GM19351 (cell line): ENCODE measurements at regions not wholly inside any gene's neighbourhood (a gene's known extent, or its start where the extent isn't known, plus 50 kb on each side); places are given as distances from the start of the nearest gene placed in this dataset.
"Not testable (repeated sequence)": the region's sequence is repeated elsewhere in the genome, so short reads cannot be mapped to it uniquely, and the experiment has no call there.

Source experiments
- ATAC-seq: cut with Tn5 transposase; IDR thresholded peaks from one replicate; pipeline ENCODE4 v1.9.1; 2021; ENCODE audit warnings: mild to moderate bottlenecking, moderate library complexity; ENCODE audit not compliant: unreplicated experiment

DNA sequence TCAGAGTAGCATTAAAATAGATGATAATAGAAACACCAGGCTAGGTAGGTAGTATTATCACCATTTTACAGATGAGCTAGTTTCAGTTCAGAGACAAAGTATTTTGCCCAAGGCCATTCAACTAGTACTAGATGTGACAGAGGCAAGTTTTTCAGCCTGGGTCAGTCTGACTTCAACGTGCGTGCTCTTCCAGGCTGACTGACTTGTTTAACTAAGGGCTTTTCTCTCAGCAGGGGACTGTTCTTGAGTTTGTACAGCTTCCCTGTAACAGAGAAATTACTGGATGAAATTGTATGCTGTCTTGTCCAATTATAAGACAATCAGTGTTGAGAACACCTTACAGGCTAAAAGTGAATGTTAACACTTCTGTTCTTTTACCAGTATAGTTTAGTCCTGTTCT, 333.5 kb upstream of the MAN1A1 start:
- ATAC-seq: no peak

DNA sequence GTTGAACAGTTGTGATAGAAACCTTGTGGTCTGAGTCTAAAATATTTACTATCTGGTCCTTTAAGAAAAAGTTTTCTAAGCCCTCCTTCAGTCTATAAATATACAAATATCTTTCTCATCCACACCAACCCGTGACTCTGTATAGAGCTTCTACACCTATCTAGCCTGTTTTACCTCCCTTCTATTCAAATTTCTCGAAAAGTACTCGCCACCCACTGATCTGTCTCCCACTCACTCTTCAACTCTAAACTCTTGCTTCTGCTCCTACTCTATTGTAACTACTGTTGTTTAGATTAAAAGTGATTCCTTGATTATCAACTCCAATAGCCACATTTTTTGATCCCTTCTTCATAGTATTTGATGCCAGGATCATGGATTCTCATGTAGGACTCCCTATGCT, 329.4 kb upstream of the MAN1A1 start:
- ATAC-seq: no peak

DNA sequence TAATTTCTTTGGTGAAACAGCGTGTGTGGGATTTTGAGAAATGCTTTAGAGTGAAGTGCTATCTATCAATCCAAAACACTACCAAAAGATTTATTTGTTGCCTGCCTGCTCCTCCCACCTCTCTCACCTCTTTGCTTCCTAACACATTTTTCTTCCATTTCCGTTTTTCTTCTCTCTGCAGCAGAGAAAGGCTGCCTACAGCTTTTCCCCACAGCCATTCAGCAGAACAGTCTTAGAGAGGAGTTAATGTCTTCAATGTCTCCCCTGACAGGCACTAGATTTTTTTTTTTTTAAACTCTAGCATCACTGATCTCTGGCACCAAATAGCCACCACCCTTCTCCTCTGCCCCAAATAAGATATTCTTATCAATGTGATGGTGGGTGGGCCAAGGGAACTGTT, 327.8 kb upstream of the MAN1A1 start:
- no peak for ATAC-seq

DNA sequence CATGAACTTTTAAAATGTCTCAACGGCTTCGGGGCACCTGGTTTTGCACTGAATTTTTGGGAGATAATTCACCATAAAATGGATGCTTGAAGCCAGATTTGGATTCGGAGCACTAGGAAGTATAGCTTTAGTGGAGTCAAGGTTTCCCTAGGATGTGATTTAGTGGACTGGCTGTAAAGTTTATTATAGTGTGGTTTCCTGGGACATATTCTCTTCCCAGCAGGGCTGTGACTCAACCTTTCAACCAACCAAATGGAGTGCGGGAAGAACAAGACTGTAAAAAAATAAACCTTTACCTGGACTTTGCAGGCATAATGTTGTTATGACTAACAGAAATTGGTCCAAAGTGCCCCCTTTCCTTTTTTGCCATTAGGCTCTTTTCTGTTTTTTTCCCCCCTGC, 327.4 kb upstream of the MAN1A1 start:
- no peak for ATAC-seq

DNA sequence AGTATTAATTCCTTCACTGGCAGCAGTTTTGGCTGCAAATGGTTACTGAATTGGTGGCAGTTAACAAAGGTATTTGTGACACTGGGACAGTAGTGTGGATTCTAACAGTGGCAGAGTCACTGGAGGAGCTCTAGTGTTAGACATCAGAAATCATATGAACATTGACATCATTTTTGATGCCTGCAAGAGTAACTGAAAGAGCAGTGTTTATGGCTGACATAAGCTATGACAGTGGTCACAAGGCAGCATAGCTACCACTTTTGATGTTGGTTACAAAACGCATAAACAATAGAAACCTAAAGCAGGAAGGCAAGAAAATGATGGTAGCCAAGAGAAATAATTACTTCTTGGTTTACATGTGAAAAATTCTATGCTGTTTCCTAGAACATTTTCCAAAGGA, 326.7 kb upstream of the MAN1A1 start:
- no peak for ATAC-seq

DNA sequence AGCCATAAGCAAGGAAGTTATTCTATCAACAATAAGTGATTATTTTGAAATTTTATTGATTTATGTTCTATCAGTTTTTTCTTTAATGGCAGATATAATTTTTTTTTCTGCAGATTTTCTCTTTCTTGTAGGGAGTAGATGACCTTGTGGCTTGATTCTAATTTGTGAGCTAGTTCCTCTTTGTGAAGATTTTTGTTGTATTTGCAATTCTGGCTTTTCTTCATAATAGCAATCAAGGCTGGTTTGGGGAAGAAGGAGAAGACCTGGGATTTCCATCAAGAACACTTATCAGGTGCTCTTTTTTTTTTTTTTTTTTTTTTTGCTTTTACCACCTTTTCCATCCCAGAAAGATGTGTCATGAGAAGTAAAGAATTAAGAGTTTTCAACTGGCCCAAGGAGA, 324.2 kb upstream of the MAN1A1 start:
- no peak for ATAC-seq

DNA sequence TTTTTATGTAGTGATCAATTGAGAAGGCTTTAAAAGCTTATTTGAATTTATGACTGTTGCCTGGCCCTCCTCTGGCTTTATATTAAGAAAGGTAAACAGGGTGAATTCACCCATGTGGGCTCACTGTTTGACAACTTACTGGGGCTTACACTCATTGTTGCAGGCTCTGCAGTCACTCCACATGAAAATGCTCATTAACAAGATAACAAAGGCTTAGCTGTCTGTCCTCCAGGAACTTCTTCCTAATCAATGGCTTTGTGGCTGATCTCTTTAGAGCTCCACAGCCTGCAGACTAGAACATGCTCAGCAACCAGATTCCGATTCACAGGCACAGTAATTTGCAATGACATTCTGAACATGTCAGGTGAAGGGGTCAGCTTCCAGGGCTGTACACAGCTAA, 323.2 kb upstream of the MAN1A1 start:
- ATAC-seq: no peak

DNA sequence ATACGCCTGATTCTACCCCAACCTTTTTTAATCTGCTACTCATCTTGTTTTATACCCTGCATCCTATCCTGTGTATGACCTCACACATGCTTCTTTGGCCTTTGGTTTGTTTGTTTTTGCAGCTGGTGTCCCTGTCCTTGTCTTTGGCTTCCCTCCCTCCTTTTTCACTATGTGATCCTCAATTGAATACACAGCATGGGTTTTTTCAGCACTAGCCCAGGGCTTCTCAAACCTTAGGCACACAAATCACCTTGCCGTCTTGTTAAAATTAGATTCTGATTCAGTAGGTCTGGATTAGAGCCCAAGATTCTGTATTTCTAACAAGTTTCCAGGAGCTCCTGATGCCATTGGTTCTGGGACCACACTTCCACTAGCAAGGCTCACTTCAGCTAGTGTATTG, 321.5 kb upstream of the MAN1A1 start:
- no peak for ATAC-seq

DNA sequence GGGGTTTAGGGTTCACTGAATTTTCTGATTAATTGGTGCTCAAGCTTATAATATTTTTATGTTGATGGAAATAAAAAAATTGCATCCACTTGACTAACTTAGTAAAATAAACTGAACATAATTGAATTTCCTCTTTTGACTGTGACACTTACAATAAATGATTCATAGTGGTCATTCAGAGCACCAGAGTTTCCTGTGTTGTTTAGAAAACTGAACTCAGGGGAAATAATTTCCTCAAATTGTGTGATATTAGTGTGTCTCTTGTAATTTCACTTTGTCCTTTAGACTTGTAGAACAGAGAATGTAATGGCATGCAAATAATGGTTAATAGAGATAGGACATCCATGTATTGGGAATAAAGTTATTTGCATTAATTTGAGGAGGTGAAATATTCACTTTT, 319.7 kb upstream of the MAN1A1 start:
- ATAC-seq: no peak

DNA sequence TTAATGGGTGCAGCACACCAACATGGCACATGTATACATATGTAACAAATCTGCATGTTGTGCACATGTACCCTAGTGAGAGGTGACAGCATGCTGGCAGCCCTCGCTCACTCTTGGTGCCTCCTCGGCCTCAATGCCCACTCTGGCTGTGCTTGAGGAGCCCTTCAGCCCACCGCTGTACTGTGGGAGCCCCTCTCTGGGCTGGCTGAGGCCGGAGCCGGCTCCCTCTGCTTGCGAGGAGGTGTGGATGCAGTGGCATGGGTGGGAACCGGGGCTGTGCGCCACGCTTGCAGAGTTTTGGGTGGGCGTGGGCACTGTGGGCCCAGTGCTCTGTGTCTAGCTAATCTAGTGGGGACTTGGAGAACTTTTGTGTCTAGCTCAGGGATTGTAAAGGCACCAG, 315.9 kb upstream of the MAN1A1 start:
- not testable (repeated sequence) for ATAC-seq

DNA sequence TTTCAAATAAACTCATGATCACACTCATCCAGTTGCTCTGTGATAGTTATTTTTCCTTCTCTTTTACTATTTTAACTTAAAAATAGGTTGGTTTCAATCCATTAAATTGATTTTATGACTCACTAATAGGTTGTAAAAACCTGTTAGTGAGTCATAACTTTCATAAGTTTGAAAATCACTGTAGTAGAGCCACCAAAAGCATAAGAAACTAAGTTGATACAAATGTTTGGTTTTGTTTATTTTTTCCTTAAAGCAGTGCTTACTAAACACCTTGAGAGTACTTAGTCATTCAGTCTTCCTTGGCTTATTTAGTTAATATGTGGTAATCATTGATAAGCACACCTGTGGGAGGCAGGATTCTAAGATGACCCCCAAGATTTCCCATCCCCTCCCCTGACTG, 312.1 kb upstream of the MAN1A1 start:
- ATAC-seq: no peak

DNA sequence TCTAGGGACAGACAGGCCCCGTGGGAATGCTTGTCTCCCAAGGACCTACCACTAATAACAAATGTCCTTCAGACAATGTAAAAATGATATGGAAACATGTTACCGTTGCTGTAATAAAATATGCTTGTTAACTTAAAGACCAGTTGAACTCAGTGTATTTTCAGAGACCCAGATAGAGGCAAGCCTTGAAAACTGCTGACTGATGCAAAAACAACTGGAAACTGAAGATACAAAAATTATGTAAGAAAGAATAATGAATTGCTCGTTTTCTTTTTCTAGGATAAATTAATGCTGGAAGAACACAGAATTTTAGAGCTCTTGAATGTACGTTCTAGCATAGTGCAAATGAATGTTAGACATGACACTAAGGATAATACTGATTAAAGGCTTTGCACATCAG, 311.5 kb upstream of the MAN1A1 start:
- no peak for ATAC-seq

DNA sequence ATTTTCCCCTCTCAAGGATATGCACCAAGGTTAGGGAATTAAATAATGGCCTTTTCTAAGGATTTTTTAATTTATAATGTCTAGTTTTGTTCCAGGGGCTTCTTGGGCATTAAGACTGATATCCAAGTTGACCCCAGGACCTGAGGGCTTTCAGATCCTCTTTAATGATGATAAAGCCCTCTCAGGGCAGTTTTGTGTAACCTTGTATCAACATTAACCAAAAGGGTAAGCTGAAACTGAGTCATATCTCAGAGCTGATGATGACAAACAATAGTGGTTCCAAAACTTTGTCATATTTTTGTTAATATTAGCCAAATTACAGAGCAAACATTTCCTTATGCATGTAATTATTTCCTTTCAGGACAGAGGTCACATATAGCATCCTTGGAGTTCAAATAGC, 309.4 kb upstream of the MAN1A1 start:
- ATAC-seq: no peak

DNA sequence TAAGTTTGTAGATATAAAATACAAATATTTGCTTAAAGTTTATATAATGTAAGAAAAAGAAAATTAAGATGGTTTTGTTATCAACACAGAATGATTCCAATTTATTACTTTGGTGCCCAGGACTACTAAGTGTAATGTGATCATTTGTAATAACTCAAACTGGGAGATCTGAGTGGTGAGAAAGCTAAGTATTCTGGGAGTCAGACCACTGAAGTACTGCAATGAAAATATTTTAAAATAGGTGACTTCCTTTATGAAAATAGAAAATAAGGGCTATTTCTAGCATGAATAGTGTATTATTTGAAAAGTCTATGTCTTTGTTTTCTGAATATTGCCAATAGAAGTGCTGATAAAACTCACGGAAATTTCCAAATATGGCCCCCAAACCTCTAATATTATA, 305.6 kb upstream of the MAN1A1 start:
- ATAC-seq: no peak

DNA sequence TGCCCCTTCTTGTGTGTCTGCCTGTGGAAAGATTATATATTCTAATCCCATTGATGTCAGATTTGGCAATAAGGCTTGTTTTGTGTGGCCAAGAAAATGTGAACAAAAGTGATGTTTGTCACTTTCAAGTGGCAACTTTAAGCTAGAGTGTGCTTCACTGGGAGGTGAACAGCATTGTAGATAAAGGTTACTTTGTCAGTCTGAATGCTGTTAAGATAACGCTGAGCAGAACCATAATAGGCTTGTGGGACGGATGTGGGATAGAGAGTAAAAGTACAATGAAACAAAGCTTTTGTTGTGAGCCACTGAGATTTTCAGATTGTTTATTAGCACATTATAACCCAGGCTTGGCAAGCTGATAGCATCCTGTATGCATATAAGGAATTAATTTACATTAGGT, 303.8 kb upstream of the MAN1A1 start:
- no peak for ATAC-seq

DNA sequence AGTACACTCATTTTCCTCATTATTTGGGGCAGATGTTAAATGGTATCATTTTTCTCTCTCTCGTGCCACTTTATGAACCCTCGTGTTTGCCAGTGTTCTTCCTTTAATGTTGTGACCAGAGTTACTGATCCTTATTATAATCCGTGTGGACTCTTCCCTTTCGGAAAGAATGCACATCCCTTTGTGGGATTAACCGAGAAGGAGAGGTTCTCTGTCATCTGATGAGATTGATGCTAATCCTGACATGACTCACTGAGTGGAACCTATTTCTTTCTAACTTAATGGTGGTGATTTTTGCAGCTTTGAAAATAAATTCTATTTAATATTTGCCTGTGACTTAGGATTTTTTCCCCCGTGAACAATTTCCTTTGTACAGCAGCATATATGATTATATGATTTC, 300.0 kb upstream of the MAN1A1 start:
- ATAC-seq: no peak

DNA sequence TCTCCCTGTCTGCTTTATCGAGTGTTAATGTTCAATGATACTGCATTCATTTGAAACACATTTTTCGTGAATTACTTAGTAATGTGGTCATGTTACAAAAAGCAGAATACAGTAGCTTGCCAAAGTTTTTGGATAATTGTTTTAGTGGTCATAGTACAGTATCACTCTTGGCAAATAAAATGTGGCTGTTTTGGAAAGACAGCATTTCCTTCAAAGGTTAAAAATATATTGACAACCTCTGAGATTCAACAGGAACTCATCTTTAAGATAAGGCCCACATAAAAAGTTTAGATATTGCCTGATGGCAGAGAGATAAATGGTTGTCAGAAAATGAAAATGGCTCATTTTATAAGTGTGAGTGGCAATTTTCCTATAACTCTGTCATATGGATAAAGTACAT, 297.7 kb upstream of the MAN1A1 start:
- no peak for ATAC-seq

DNA sequence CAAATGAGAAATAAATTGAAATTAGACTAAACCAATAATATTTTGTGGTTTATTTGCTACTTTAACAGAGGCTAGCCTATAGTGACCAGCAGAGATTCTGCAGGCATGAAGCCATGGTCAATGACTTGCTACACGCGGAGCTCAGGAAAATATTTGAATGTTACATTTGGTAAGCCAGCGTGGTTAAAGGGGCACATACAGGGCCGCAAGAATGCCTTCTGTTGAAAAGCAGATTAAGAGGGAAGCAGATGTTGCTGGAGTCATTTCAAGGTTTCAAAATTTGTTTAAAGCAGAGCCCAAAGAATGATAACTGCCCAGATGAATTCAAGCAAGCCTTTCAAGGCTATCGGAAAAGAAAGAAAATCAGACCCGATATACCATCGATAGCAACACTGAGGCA, 294.3 kb upstream of the MAN1A1 start:
- no peak for ATAC-seq

DNA sequence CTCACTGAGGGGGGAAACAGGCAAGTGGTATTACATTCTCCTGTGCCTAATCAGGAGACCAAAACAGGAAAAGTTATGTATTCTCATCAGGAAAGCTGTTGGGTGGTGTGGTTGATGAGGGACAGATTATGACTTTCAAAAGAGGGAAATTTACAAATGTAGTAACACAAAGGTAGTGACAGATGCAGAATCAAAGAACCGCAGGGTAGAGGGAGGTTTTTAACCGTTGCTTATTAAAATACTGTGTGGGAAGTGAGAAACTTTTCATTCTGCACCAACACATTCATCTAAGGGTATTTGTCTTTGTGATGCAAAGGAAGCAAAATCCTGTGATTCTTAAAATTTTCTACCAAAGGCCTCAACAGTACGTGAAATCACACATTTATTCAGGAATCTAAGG, 288.2 kb upstream of the MAN1A1 start:
- no peak for ATAC-seq

DNA sequence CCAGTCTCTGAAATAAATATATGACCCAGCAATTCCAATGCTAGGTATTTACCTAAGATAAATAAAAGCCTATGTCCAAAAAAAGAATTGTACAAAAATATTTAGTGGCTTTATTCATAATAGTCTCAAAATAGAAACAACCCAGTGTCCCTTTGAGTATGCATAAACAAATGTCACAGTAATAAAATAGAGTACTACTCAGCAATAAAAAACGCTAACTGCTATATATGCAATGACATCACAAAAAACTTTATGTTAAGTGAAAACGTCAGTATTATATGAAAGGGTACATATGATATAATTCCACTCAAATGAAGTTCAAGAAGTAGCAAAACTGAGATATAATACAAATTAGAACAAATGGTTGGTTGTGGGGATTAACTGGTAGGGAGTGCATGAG, 286.5 kb upstream of the MAN1A1 start:
- ATAC-seq: no peak

DNA sequence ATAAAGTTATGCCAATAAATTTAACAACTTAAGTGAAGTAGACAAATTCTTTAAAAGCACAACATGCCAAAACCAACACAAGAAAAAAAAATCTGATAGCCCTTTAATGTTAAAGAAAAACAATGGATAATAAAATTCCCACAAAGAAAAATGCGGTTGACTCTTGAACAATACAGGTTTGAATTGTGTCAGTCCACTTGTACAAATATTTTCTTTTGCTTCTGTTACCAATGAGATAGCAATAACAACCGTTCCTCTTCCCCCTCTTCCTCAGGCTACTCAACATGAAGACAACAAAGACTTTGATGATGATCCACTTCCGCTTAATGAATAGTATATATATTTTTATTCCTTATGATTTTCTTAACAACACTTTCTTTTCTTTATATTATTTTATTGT, 283.9 kb upstream of the MAN1A1 start:
- ATAC-seq: no peak

DNA sequence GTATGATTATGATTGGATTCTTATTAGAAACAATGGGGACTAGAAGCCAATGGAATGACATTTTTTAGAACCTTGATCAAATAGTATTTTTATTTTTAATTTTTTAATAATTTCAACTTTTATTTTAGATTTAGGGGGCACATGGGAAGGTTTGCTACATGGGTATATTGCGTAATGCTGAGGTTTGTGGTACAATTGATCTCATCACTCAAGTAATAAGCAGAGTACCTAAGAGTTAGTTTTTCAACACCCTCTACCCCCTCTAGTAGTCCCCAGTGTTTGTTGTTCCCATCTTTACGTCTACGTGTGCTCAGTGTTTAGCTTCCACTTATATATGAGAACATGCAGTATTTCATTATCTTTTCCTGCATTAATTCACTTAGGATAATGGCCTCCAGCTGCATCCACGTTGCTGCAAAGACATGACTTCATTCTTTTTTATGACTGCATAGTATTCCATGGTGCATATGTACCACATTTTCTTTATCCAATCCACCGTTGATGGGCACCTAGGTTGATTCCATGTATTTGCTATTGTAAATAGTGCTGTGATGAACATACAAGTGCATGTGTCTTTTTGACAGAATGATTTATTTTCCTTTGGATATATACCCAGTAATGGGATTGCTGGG, 281.1 kb upstream of the MAN1A1 start:
- ATAC-seq: no peak

DNA sequence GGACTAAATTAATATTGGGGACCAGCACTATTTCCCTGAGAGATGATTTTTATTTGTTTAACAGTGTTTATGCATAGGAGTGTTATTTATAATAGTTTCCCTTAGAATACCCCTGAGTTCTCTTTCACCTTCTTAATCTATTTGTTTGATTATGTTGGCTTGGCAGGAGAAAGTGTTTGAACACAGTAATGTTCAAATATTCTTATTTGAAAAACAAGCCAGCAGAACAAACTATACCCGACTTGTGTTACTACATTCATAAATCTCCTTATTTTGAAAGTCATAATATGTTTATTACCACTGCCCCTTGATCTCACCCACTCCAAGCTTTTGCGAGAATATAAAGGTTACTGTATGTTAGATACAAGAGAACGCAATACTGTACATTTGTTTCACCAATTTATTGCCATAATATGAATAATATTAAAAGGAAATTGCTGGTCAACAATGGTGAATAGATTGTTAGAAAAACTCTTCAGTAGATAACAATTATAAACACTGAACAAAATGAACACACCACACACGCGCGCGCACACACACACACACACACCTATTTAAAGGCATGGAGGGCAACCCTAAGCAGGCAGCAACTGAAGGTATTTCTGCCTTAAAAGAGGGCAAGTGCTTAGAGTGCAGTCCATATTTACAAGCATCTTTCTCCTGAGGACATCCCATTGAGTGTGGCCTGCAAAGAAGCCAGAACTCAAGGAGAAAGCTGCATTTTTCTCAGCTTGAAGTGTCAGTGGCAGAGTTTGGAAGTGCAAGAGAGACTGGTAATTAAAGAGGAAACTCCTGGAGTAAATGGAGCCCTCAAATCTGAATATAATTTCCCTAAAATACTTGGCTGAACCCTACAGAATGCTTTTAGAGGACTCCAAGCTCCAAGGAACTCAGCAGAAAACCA, 279.4 kb upstream of the MAN1A1 start:
- ATAC-seq: no peak
